ENCODE measurements at regions not wholly inside any gene's neighbourhood (a gene's known extent, or its start where the extent isn't known, plus 50 kb on each side); places are given as distances from the start of the nearest gene placed in this dataset.

GRCh38 chrX:30504309-30504708 is 73.3 kb downstream of the TASL start:
- DNase-seq (ENCODE audit: low spot score) = no peak

GRCh38 chrX:30495468-30495867 is 82.1 kb downstream of the TASL start:
- DNase-seq (ENCODE audit: low spot score) = no peak

GRCh38 chrX:30493348-30493747 is 84.2 kb downstream of the TASL start:
- DNase-seq (ENCODE audit: low spot score) = no peak

GRCh38 chrX:30489323-30489722 is 88.2 kb downstream of the TASL start:
- peak; percentile 14 for DNase-seq (ENCODE audit: low spot score)

- no peak for DNase-seq (ENCODE audit: low spot score)
Measured at GRCh38 chrX:30488092-30488491, 89.5 kb downstream of the TASL start.

- DNase-seq (ENCODE audit: low spot score) = no peak
Measured at GRCh38 chrX:30483996-30484395, 93.6 kb downstream of the TASL start.

GRCh38 chrX:30468471-30468870 is 109.1 kb downstream of the TASL start:
- no peak for DNase-seq (ENCODE audit: low spot score)

All from iPS-NIHi11 (cell line).